ENCODE measurements at regions not wholly inside any gene's neighbourhood (a gene's known extent, or its start where the extent isn't known, plus 50 kb on each side); places are given as distances from the start of the nearest gene placed in this dataset.

DNA sequence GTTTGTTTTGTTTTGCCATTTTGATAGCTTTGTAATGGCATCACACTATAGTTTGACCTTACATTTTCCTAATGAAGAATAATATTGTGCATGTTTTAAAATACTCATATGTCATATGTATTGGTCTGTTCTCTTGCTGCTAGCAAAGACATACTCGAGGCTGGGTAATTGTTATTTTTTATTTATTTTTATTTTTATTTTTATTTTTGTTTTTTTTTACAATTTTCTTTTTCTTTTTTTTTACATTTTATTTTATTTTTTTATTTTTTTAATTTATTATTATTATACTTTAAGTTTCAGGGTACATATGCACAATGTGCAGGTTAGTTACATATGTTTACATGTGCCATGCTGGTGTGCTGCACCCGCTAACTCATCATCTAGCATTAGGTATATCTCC, 104.6 kb upstream of the GRID2 start:
- POLR2A ChIA-PET: no interaction called here
- CTCF ChIA-PET: no interaction called here
- TF ChIP-seq, protein P1, sequence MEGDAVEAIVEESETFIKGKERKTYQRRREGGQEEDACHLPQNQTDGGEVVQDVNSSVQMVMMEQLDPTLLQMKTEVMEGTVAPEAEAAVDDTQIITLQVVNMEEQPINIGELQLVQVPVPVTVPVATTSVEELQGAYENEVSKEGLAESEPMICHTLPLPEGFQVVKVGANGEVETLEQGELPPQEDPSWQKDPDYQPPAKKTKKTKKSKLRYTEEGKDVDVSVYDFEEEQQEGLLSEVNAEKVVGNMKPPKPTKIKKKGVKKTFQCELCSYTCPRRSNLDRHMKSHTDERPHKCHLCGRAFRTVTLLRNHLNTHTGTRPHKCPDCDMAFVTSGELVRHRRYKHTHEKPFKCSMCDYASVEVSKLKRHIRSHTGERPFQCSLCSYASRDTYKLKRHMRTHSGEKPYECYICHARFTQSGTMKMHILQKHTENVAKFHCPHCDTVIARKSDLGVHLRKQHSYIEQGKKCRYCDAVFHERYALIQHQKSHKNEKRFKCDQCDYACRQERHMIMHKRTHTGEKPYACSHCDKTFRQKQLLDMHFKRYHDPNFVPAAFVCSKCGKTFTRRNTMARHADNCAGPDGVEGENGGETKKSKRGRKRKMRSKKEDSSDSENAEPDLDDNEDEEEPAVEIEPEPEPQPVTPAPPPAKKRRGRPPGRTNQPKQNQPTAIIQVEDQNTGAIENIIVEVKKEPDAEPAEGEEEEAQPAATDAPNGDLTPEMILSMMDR (IDR thresholded peaks at IDR 0.05; ENCODE audit: insufficient read depth, low read length, missing control alignments): no peak
- no peak for DNase-seq (ENCODE audit: low read depth, low spot score)
- no peak overlapping the region for H3K4me3 ChIP-seq (ENCODE audit: low read depth, low read length)

DNA sequence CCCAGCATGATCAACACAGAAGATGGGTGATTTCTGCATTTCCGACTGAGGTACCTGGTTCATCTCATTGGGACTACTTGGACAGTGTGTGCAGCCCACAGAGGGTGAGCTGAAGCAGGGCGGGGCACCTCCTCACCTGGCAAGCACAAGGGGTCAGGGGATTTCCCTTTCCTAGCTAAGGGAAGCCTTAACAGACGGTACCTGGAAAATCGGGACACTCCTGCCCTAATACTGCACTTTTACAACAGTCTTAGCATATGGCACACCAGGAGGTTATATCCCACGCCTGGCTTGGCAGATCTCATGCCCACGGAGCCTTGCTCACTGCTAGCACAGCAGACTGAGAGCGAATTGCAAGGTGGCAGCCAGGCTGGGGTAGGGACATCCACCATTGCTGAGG, 92.9 kb upstream of the GRID2 start:
- TF ChIP-seq, protein P1 (IDR thresholded peaks at IDR 0.05; ENCODE audit: insufficient read depth, low read length, missing control alignments): no peak
- no peak for DNase-seq (ENCODE audit: low read depth, low spot score)
- POLR2A ChIA-PET: no interaction called here
- H3K4me3 ChIP-seq (ENCODE audit: low read depth, low read length): no peak overlapping the region
- CTCF ChIA-PET: no interaction called here

DNA sequence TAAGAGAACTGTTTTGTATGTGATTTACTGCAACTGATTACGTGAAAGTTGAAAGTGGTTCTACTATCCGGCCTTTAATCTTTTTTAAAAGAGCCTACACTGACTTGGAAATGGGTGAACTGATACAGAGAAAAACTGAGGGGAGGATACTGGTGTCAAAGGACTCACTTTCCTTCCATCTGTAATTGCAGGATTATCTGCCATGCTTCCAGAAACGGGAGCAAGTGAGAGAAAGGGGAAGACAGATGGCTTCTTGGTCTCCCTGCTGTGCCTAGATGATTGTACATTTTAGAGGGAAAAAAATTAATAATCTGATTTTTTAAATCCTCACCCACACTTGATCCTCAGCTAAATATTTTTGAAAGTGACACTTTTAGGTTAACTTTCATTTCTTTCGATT, 88.3 kb upstream of the GRID2 start:
- no peak for DNase-seq (ENCODE audit: low read depth, low spot score)
- CTCF ChIA-PET: no interaction called here
- no peak overlapping the region for H3K4me3 ChIP-seq (ENCODE audit: low read depth, low read length)

DNA sequence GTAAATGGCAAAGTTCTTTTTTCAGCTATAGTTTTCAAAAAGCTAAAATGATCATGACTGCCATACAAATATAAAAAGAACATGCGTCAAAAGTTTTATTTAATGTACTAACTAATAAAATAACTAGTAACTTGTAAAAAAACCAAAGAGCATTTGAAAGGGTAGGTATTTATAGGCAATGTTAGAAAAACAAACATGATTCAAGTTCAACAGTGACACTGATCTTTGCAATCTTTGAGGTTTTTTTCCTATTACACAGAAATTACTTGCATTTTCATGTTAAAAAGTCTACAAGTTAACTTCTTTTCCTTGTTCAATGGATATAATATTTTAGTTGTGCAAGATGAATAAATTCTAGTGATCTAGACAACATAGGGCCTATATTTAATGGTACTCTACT, 72.3 kb upstream of the GRID2 start:
- DNase-seq (ENCODE audit: low read depth, low spot score): no peak
- ChIA-PET POLR2A (no interaction called here), CTCF (no interaction called here)
- H3K4me3 ChIP-seq (ENCODE audit: low read depth, low read length): no peak overlapping the region
- TF ChIP-seq, protein P1 (IDR thresholded peaks at IDR 0.05; ENCODE audit: insufficient read depth, low read length, missing control alignments): no peak

More for the DNA sequence above, 88.3 kb upstream of the GRID2 start:
- POLR2A ChIA-PET: no interaction called here
- TF ChIP-seq, protein P1 (IDR thresholded peaks at IDR 0.05; ENCODE audit: insufficient read depth, low read length, missing control alignments): no peak

DNA sequence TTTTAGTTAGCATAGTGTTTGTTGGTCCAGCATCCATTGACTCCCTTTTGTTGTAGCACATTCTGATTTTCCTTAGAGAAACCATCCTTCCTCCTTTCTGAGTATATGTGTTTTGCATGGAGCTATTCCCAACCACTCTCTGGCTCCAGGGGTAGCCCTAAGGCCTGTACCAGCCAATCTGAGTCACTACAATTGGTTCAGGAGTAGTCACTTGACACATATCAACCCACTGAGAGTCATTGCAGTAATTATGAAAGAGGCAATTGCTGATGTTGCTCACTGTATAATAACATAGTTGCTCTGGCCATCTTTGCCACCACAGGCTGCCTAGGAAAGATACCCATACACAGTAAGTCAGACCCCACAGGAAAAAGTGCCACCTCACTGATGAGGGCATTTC, 71.2 kb upstream of the GRID2 start:
- DNase-seq (ENCODE audit: low read depth, low spot score): no peak
- ChIA-PET POLR2A (no interaction called here), CTCF (no interaction called here)
- TF ChIP-seq, protein P1 (IDR thresholded peaks at IDR 0.05; ENCODE audit: insufficient read depth, low read length, missing control alignments): no peak
- H3K4me3 ChIP-seq (ENCODE audit: low read depth, low read length): no peak overlapping the region

DNA sequence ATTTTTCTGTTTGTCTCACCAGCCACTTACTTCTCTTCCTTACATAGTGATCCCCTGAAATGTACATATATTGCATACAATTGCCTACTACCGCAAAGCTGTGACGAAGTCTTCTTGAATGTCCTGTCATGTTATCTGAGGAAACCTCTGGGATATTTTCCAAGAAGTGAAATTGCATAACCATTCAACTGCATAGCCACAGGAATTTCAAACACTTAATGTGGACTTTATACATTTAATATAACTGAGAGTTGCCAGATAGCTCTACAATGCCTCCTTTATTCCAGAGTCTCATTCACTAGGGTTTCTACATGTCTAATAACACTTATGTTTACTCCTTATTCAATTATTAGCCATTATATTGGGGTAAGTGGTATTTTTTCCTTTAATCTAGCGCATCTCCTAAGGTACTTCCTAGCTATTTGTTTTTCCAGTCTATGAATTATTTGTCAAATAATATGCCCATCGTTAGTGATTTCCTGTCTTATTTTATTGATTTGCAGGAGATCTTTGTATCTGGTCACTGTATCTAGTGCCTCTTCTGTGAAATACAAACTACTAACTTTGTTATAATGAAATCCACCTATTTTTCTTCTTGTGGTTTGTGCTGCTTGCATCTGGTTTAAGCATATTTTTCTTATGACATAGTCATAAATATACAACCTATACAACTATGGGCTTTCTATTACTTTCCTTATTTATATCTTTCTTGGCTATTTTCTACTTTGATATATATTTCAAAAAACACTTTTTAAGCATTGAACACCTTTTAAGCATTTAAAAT, 69.2 kb upstream of the GRID2 start:
- ChIA-PET CTCF (no interaction called here), POLR2A (no interaction called here)
- peak; percentile 93 for DNase-seq (ENCODE audit: low read depth, low spot score)
- TF ChIP-seq, protein P1 (IDR thresholded peaks at IDR 0.05; ENCODE audit: insufficient read depth, low read length, missing control alignments): no peak
- no peak overlapping the region for H3K4me3 ChIP-seq (ENCODE audit: low read depth, low read length)
